OCI-LY7 (cell line): ENCODE measurements at regions not wholly inside any gene's neighbourhood (a gene's known extent, or its start where the extent isn't known, plus 50 kb on each side); places are given as distances from the start of the nearest gene placed in this dataset.

Experiments
- EZH2phosphoT487 ChIP-seq: fragments of 200-600 bp; sonication (generic); IDR thresholded peaks from 2 replicates; pipeline ENCODE4 v1.6.1; 2018; ENCODE audit warnings: low read depth, borderline replicate concordance, mild to moderate bottlenecking, mixed run types, antibody characterized with exemption, low read length, moderate library complexity, mixed read lengths
- TF ChIP-seq, protein P1 (sequence below): fragments of 200-600 bp; sonication (generic); conservative IDR thresholded peaks from 2 replicates; pipeline ENCODE4 v1.5.1; 2014; ENCODE audit warnings: mild to moderate bottlenecking, antibody characterized with exemption, low read length, moderate library complexity, mixed read lengths

DNA sequence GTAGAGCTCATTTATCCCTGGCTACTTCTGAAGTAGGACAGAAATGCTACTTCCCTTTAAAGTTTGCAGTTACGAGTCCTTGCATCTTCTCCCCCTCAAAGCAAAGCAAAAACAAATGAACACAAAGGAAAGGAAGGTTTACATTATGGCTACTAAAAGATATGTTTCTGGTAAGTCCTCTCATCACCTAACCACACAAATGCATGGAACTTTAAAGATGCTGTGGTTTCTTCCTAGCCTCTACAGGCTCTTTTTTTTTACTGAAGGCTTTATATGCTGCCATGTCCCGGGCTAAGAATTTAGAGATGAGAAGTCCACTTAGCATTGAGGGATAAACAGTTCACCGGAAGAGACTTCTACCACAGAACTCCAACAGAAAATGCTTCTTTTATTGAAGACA lies 291.2 kb downstream of the SS18 start:
- TF ChIP-seq, protein P1, sequence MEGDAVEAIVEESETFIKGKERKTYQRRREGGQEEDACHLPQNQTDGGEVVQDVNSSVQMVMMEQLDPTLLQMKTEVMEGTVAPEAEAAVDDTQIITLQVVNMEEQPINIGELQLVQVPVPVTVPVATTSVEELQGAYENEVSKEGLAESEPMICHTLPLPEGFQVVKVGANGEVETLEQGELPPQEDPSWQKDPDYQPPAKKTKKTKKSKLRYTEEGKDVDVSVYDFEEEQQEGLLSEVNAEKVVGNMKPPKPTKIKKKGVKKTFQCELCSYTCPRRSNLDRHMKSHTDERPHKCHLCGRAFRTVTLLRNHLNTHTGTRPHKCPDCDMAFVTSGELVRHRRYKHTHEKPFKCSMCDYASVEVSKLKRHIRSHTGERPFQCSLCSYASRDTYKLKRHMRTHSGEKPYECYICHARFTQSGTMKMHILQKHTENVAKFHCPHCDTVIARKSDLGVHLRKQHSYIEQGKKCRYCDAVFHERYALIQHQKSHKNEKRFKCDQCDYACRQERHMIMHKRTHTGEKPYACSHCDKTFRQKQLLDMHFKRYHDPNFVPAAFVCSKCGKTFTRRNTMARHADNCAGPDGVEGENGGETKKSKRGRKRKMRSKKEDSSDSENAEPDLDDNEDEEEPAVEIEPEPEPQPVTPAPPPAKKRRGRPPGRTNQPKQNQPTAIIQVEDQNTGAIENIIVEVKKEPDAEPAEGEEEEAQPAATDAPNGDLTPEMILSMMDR = no peak
- TF ChIP-seq EZH2phosphoT487 = no peak
